ENCODE measurements at regions not wholly inside any gene's neighbourhood (a gene's known extent, or its start where the extent isn't known, plus 50 kb on each side); places are given as distances from the start of the nearest gene placed in this dataset.
"Not testable (repeated sequence)": the region's sequence is repeated elsewhere in the genome, so short reads cannot be mapped to it uniquely, and the experiment has no call there.

DNA sequence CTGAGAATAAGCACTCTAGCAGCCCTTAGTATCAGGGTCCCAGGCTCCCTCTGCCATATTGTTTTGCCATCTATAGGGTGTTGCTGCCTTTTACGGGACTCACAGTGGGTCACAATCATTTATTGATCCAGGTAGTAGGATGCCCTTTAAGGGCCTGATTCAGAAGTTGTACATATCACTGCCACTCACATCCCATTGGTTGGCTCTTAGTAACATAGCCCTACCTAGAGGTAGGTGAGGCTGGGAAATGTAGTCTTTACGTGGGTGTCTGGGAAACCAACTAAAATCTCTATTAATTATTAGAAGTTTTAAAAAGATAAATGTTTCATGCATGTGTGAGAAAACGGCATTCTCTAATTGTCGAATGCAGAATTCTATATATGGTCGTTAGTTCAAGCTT is 78.8 kb upstream of the ATP5PO start:
- DNase-seq: no peak

DNA sequence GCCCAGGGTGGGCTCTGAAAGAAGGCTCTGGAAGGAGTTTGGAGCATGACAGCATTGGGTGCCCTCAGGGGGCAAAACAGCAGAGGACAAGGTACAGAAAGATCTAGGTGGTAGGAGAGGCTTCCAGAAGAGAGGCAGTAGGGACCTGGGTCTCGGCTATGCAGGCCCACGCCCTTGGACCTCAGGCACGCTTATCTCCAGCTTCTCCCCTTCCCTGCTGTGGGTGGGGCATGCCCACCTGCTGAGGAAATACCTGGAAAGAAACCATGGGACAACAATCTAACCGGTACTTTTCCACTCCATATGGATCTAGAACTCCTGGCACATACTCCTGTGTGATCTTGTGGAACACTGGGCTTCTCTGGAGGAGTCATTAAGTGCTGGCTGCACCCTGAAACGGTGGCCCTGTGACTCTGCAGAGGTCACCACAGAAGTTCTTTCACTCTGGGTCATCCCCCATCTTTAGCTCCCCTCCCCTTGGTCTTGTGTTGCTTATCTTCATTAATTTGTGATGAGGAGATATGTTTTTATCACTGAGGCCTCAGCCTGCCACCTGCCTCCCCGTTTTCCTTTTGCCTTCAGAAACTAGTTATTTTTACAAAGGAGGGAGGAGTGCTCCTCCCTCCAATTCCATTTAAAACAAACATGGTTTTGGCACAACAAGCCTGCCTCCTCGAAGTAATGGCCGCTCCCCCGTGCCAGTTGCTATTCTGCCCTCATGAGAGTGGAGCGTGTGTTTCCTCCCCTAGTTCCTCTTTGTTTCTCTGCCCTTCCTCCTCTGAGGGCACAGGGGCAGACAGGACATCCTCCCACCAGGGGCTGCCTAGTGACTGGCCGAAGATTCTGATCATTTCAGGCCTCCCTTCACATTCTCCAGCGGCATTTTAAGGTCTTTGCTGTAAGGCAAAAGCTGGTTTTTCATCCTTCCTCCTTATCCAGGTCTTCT is 78.0 kb upstream of the ATP5PO start:
- peak in 5 of 51 donors; percentile 2 to 8 (median 3) for DNase-seq

DNA sequence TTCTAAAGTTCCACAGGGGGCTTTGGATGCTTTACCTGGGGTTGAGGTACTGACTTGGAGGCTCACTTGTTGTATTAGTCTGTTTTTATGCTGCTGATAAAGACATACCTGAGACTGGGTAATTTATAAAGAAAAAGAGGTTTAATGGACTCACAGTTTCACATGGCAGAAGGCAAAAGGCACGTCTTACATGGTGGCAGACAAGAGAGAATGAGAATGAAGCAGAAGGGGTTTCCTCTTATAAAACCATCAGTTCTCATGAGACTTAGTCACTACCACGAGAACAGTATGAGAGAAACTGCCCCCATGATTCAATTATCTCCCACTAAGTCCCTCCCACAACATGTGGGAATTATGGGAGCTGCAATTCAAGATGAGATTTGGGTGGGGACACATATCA is 76.8 kb upstream of the ATP5PO start:
- DNase-seq: not testable (repeated sequence)

DNA sequence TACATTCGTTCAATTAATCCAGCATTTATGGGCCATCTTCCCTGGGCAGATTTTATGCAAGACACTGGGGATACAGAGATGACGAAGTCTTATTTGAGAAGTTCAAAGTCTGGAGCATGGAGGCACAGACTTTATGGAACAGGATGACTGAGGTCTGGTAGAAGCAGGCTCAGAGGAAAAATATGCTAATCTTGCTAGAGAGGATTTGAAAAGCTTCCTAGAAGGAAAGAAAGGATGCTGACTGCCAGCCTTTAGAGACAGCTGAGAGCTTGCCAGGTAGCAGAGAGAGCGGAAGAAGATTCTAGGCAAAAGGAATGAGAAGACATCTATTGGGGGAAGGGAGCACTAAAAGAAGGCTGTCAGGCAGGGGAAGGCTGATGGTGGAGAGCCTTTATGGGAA is 75.5 kb upstream of the ATP5PO start:
- DNase-seq: no peak

DNA sequence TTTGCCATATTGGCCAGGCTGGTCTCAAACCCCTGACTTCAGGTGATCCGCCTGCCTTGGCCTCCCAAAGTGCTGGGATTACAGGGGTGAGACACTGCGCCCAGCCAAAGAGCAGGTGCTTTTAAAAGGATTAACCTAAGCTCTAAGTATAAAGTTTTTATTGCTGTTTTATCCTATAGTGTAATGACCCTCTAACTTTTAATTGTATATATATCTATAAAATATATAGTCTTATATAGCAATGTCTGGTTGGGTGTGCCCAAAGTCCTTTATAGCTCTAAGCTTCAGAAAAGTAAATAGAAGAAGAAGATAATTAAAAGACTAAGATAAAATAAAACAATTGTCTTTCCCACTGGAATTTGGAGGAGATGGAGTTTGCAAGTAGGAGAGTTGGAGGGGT is 73.8 kb upstream of the ATP5PO start:
- no peak for DNase-seq

DNA sequence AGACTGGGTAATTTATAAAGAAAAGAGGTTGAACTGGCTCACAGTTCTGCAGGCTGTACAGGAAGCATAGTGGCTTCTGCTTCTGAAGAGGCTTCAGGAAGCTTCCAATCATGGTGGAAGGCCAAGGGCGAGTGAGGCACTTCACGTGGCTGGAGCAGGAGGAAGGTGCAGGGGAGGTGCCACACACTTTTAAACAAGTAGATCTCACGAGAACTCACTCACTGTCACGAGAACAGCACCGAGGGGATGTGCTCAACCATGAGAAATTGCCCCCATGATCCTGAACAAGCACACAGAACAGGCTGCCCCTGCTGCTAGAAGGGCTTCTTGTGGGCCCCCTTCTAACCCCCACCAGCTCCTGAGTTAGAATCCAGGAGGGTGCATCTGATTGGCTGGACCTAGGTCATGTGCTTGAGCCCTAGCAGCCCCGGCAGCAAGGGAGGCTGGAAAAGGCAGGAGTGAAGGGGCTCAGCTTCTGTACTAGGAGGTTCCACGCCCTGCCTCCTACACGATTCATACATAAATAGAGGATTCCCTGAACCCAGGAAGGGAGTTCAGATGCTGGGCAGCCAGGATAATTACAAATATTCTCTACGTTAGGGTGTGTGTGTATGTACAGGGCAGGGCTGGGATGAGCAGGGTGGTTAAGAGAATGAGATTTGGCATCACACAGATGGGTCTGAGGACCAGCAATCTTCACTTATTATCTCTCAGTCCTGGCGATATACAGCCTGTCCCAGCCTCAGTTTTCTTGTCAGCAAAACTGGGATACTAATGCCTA is 72.8 kb upstream of the ATP5PO start:
- no peak for DNase-seq

DNA sequence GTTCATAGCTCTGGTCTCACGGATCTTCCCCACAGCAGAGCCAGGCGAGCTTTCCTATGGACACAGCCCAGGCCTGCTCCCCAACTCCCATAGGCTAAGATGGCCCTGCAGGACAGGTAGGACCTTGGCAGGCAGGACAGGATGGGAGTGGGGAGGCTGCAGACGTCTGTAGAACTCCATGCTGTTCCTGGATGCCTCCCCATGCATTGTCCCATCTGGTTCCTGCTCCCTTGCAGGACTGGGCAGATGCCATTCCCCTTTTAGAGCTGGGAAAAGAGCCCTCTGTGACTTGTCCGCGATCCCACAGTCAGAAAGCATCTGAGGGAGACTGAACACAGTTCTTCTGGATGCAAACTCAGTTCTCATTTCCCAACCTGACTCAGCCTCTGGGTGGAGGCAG is 71.9 kb upstream of the ATP5PO start:
- no peak for DNase-seq

DNA sequence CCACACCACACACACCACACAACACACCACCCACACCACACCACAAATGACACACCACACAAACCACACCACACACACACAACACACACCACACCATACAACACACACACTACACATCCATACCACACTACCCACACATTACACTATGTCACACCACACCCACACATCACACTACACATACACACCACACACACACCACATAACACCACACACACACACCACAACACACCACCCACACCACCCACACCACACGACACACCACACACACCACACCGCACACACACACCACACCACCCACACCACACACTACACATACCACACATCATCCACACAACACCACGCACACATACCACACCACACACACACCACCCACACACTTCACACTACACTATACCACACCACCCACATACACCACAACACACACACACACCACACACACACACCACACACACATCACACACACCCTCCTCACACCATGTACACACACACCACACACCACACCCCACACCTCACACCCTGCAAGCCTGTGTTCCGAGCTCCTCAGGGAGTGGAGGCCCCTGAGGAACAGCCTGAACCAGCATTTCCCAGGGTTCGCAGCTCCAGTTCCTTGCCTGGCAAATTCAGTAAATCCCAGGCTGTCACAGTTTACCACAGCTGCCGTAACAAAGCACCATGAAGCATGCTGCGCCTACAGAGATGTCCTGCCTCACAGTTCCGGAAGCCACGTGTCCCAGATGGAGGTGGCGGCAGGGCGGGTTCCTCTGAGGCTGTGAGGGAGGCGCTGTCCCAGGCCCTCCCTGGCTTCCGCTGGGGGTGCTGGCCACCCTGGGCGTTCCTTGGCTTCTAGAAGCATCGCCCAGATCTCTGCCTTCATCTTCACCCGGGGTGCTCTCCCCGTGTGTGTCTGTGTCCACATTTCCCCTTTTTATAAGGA is 69.8 kb upstream of the ATP5PO start:
- no peak for DNase-seq

DNA sequence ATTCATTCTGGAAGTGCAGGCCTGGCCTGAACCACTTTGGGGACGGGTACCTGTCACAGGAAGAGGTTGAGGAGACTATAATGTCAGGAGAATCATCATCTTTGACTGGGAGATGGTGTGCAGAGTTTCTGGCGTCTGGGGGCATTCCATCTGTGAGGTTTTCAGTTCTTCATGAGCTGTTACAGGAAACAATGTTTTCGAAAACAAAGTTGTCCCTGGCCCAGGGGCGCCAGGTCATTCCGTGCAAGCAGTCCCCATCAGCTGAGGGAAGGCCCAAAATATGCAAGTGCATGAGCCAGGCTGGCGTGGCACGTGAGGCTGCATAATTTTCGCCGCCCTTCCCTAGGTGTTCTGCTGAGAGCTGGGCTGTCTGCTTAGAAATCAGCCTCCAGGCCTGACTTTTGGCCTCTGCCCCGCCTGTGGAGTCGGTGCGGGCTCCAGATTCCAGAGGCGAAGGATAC is 68.4 kb upstream of the ATP5PO start:
- no peak for DNase-seq

DNA sequence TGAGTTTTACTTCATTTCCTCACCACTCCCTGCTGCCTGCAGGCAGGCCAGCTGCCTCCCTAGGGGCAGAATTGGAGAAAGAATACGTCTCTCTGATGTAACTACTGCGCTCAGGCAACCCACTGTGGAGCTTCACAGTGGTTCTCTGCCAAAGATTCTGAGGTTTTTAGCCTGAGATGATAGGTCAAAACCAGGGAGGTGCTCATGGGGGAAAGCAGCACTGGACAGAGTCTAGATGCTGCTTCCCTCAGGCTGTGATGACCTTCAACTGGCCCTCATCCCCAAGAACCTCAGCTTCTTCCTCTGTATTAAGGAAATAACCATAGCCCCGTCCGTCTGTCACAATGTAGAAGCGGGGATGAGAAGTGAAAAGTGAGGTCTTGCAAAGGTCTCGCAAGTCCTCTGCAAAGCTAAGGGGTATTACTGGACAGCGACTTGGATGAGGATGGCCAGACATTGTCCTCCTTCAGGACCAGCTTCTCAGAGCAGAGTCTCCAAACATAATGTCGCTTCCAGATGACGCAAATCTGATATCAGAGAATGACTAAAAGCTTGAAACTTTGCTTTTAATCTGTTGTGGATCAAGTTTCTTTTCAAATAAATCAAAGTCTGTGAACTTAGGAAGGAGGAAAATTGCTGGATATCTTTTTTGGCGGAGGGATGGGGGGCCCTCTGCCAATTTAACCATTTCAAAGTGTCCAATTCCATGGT is 65.9 kb upstream of the ATP5PO start:
- no peak for DNase-seq

DNA sequence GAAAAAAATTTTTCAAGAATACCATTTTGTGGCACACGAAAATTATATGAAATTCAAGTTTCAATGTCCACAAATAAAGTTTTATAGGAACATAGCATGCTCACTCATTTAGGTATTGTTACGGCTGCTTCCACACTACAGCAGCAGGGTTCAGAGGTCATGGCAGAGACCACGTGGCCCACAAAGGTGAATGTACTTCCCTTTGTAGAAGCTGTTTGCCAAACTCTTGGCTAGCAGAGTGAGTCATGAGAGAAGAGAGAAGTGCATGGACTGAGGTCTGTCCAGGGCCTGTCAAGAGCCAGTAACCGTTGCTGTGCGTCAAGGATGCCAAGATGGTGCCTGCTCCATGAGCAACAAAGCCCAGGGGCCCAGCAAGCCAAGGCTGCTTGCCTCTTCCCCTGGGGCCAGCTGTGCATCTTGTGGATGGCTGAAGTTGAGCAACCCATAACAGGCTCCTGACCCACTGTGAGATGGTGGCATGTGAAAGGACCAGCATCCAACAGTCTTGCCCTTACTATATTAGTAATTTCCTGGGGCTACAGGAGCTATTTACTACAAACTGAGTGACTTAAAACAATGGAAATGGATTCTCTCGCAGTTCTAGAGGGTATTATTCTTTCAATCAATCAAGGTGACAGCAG is 64.8 kb upstream of the ATP5PO start:
- DNase-seq: no peak

DNA sequence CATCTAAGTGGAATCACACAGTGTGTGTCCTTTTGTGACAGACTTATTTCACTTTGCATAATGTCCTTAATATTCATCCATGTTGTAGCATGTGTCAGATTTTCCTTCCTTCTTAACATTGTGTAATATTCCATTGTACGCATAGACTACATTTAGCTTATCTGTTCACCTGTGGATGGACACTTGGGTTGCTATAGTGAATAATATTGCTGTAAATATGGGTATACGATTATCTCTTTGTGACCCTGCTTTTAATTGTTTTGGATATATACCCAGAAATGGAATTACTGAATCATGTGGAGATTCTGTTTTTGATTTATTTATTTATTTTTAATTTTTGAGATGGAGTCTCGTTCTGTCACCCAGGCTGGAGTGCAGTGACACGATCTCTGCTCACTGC is 63.0 kb upstream of the ATP5PO start:
- DNase-seq: no peak

DNA sequence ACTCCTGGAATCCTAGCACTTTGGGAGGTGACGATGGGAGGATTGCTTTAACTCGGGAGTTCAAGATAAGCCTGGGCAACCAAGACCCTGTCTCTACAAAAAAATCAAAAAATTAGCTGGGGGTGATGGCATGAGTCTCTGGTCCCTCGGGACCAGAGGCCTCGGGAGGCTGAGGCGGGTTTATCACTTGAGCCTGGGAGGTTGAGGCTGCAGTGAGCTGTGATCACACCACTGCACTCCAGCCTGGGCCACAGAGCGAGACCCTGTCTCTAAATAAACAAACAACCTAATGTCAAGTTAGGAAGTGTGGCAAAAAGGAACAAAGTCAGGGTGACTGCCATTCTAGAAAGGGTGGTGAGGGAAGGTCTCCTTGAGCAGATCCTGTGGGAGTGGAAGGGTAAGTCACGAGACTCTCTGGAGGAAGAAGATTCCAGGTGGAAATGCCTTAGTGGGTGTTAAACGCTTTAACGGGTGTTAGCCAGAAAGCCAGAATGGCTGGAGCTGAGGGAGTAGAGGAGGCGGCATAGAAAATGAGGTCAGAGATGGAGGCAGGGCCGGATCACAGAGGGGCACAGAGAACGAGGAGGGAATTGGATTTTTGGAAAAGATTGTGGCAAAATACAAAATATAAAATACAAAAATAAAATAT is 62.2 kb upstream of the ATP5PO start:
- DNase-seq: no peak

DNA sequence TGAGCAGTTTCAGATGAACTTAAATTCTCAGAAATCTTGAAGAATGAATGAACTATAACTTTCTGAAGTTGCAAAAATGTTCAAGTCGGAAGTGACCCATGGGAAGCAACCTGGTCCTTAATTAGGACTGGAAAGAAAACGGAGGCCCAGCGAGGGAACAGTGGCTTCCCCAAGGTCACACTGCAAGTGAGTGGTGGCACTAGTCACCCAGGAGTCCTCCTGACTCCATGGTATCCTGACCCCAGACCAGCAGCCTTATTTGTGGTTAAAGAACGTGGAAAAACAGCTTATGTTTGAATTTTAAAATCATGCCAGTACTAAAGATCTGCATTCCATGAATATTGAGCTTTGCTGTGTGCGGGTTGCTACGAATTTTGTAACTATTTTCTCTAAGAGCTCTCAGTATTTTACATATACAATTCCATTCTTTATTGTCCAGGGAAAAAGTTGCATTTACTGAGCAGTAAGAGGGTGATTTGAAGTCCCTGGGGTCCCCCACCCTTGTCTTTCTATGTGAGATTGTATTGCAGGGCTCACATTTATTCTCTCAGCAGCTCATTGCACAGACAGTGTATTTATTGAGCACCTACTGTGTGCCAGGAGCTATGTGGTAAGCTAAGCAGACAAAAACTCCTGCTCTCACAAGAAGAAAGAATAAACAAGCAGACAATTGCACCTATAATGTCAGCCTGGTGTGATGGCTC is 61.6 kb upstream of the ATP5PO start:
- DNase-seq: no peak

DNA sequence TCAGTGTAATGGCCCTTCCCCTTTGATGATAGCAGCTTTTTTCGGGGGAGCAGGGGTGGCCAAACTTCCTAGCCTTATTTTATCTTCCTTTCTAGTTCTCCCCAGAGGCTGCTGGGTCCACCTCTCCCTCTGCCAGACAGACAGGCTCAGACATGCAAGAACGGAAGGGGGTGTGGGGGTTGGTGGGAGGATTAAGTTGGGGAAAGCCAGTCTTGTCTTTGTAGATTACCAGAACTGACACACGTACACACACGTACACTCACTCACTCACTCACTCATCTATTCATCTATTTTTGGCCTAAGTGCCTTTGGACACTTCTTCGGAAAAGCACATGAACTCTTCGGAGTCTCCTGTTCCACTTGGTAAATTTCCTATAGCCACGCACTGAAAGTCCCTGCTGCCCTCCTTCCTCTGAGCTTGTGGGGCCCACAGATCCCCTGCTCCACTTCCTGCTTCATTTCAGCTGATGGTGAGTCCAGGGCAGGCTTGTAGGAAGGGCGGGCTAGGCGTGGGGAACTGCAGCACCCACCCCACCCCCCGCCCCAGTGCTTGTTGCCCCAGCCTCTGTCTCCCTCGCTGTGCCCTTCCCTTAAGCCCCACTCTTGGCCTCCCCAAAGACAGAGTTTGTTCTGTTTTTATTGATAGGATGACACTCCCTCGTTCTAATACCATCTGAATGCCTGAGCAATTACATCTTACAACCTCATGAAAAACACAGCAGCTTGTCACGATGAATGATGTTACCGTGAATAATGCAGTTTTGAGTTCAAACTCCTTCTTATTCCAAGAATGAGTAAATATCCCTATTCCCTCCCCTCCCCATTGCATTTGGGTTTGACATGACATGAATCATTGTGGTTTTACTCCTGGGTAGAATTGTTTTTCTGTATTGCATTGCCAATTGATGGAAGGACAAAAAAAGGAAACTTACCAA is 60.7 kb upstream of the ATP5PO start:
- DNase-seq: peak in 3 of 51 donors; percentile 4 to 44 (median 9)

DNA sequence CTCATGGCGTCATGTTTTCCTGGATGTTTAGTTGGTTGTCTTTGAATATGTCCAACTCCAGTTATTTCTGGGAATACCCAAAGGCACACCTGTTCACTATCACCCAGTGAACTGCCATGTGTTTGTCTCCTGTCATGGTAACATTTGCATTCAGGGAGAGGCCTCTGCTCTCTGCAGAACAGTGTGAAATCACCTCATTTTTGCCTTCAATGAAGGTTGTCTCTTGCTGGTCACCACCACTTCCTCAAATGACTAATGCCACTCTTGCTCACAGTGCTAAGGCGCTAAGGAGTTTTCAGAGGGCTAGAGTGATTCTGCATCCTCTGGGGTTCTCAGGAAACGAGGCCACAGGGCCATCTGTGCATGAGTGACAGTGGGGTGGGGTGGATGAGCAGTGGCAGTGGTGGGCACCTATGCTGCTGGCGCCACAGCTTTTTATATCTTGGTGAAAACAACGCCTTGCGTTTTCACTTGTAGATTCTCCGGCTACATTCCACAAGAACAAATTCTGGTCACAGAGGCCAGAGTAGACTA is 60.0 kb upstream of the ATP5PO start:
- DNase-seq: no peak

Data from hypothalamus (tissue), 51 donors.